Lower leg skin (tissue), 4 donors: ENCODE measurements at regions not wholly inside any gene's neighbourhood (a gene's known extent, or its start where the extent isn't known, plus 50 kb on each side); places are given as distances from the start of the nearest gene placed in this dataset.
"Not testable (repeated sequence)": the region's sequence is repeated elsewhere in the genome, so short reads cannot be mapped to it uniquely, and the experiment has no call there.

Experiments used
- DNase-seq, 2 donors: peaks; one replicate each; pipeline ENCODE4 v3.0.0-alpha.2; 2019; ENCODE audit warnings: low spot score in 2 of 2
- H3K4me3 ChIP-seq: fragments of 200-600 bp; sonication (generic); 2 replicates; pipeline ENCODE4 v1.5.1; 2017; ENCODE audit warnings: mild to moderate bottlenecking, low read depth; ENCODE audit not compliant: poor library complexity, severe bottlenecking
- CTCF ChIP-seq, 3 donors: fragments of 450-650 bp; IDR thresholded peaks; one replicate each; pipeline ENCODE4 v1.5.1; 2016; ENCODE audit warnings: antibody characterized with exemption in 3 of 3, mild to moderate bottlenecking in 3 of 3, moderate library complexity in 2 of 3
- POLR2A ChIP-seq, 2 donors: fragments of 450-650 bp; IDR thresholded peaks; one replicate each; pipeline ENCODE4 v1.6.1; 2016 to 2017; ENCODE audit warnings: antibody characterized with exemption in 2 of 2, mild to moderate bottlenecking in 1 of 2, moderate library complexity in 1 of 2
- WGBS, 2 donors: methylation state at CpG; one replicate each; pipeline ENCODE4 v1.1.5; 2018; 5-methylcytosine and 5-hydroxymethylcytosine counted together
- intact Hi-C: fragments of 100-400 bp; cut with DNase I; formaldehyde crosslinking; loops from one replicate; pipeline ENCODE4 v1.15.0; 2023; ENCODE audit warnings: low total_unique reads

DNA sequence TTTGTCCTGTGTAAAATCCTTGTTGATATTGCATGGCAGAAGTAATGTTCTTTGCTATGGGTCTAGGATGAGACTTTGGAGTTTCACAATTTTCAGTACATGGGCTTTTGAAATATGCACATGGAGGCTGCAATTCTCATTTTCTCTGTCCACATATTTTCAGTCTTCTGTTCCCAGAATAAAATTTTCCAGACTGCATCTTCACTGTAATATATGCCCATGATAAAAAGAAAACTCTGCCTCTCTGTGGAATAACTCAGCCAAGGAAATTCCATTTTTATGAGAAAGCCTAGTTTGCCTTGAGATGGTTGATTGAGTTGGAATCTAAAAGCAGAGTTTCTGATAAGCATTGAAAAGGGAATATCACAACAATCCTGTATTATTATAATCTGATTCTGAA is 601.4 kb upstream of the AADAT start:
- intact Hi-C loops, result no loop called here
- no peak for TF ChIP-seq POLR2A (IDR thresholded peaks at IDR 0.05)
- TF ChIP-seq CTCF (IDR thresholded peaks at IDR 0.05), result no peak
- DNase-seq, result no peak
- no peak overlapping the region for H3K4me3 ChIP-seq

- TF ChIP-seq POLR2A (IDR thresholded peaks at IDR 0.05), result no peak
- TF ChIP-seq CTCF (IDR thresholded peaks at IDR 0.05), result no peak
- H3K4me3 ChIP-seq, result no peak overlapping the region
- intact Hi-C loops, result no loop called here
- no peak for DNase-seq
- WGBS, 2 donors, result 86 to 92% methylated on average over 6 of the region's 6 CpGs
Measured at GRCh38 chr4:170687751-170688150, 598.0 kb upstream of the AADAT start.

DNA sequence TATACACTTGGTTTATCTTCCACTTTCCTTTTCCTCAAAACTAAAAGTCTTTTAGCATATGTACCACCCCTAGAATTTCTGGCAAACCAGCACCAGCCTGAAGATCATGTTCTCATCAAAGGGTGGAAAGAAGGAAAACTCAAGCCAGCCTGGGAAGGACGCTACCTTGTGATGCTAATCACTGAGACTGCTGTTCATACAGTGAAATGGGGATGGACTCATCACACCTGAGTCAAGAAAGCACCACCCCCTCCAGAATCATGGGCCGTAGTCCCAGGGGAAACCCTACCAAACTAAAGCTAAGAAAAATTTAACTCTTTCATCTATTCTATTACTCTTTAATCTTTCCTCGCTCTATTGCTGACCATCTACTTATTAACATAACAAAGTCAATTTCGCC is 595.9 kb upstream of the AADAT start:
- DNase-seq, H3K4me3 ChIP-seq, intact Hi-C loops: not testable (repeated sequence)
- 73 to 77% methylated on average over 4 of the region's 4 CpGs for WGBS, 2 donors

- intact Hi-C loops, result no loop called here
- H3K4me3 ChIP-seq, result no peak overlapping the region
- no peak for DNase-seq
- WGBS, 2 donors, result 56 to 61% methylated on average over 5 of the region's 5 CpGs
- TF ChIP-seq CTCF (IDR thresholded peaks at IDR 0.05), result no peak
- TF ChIP-seq POLR2A (IDR thresholded peaks at IDR 0.05), result no peak
Measured at GRCh38 chr4:170682558-170683294, 593.0 kb upstream of the AADAT start.

GRCh38 chr4:170682087-170682486 is 592.3 kb upstream of the AADAT start:
- DNase-seq, intact Hi-C loops, H3K4me3 ChIP-seq: not testable (repeated sequence)
- 78 to 82% methylated on average over 5 of the region's 5 CpGs for WGBS, 2 donors

DNA sequence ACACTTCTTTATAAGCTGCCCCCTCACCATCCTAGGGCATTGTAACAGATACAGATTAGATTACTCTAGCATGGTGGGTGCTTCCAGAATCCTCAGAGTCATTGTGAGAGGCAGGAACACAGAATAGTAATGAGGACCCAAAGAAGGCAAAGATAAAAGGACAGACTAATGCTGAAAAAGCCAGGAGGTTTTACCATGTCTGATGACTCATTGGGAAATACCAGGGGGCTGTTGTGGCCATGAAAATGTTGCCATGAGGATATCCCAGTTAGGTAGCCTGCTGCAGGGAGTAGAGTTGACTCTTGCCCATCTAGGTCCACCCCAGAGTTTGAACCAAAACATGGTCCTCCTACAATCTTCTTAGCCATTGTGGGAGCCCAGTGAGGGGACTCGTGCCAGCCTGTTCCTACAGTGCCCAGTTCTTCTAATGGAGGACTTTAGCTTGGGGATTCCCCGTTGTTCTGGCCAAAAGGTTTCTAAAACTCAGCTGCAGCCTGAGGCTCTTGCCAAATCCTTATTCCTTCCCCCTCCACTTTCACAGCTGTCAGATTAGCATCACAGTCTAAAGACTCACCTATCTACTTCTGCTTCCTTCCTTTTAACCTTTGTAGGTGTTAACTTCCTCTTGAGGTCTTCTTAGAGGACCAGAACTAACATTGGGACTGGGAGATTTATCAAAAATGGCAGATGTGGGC is 586.0 kb upstream of the AADAT start:
- TF ChIP-seq POLR2A (IDR thresholded peaks at IDR 0.05) (no peak), CTCF (IDR thresholded peaks at IDR 0.05) (no peak)
- no peak overlapping the region for H3K4me3 ChIP-seq
- intact Hi-C loops, result no loop called here
- WGBS, 2 donors, result 63 to 84% methylated on average over 2 of the region's 2 CpGs
- DNase-seq, result no peak

GRCh38 chr4:170674176-170674575 is 584.4 kb upstream of the AADAT start:
- intact Hi-C loops, result no loop called here
- no peak overlapping the region for H3K4me3 ChIP-seq
- 93 to 95% methylated on average over 1 of the region's 1 CpG for WGBS, 2 donors
- TF ChIP-seq CTCF (IDR thresholded peaks at IDR 0.05), result no peak
- no peak for TF ChIP-seq POLR2A (IDR thresholded peaks at IDR 0.05)
- DNase-seq, result no peak
